GM18507 (cell line): ENCODE measurements at regions not wholly inside any gene's neighbourhood (a gene's known extent, or its start where the extent isn't known, plus 50 kb on each side); places are given as distances from the start of the nearest gene placed in this dataset.

Experiments
- DNase-seq: peaks from one replicate; pipeline ENCODE4 v3.0.0; 2011; ENCODE audit warnings: low read depth; ENCODE audit not compliant: insufficient read length; ENCODE audit errors: extremely low spot score
- FAIRE-seq: peaks from 2 replicates; lab custom pipeline; 2011; peaks lifted over from hg19 to GRCh38; lab: Jason Lieb, UNC

- no peak for DNase-seq
- FAIRE-seq = no peak
Measured at GRCh38 chr9:81146684-81147337, 542.5 kb downstream of the TLE1 start.

GRCh38 chr9:81146241-81146640, 543.1 kb downstream of the TLE1 start:
- FAIRE-seq (no peak), DNase-seq (no peak)

- FAIRE-seq (no peak), DNase-seq (no peak)
Measured at GRCh38 chr9:81145331-81145963, 543.9 kb downstream of the TLE1 start.

GRCh38 chr9:81141961-81142360, 547.4 kb downstream of the TLE1 start:
- DNase-seq (no peak), FAIRE-seq (no peak)

- FAIRE-seq = no peak
- no peak for DNase-seq
Measured at GRCh38 chr9:81137976-81138568, 551.3 kb downstream of the TLE1 start.

GRCh38 chr9:81132796-81133195, 556.6 kb downstream of the TLE1 start:
- FAIRE-seq (no peak), DNase-seq (no peak)

- FAIRE-seq (no peak), DNase-seq (no peak)
Measured at GRCh38 chr9:81132318-81132717, 557.0 kb downstream of the TLE1 start.

- FAIRE-seq = no peak
Measured at GRCh38 chr9:81128701-81129100, 560.6 kb downstream of the TLE1 start.

GRCh38 chr9:81125446-81126092, 563.8 kb downstream of the TLE1 start:
- FAIRE-seq = no peak
- no peak for DNase-seq

More at GRCh38 chr9:81128701-81129100, 560.6 kb downstream of the TLE1 start:
- DNase-seq = no peak

GRCh38 chr9:81123526-81123925, 565.8 kb downstream of the TLE1 start:
- DNase-seq = no peak
- no peak for FAIRE-seq

GRCh38 chr9:81122749-81123148, 566.6 kb downstream of the TLE1 start:
- FAIRE-seq (no peak), DNase-seq (no peak)

- no peak for FAIRE-seq
Measured at GRCh38 chr9:81119591-81119990, 569.8 kb downstream of the TLE1 start.

GRCh38 chr9:81118416-81118815, 570.9 kb downstream of the TLE1 start:
- DNase-seq = no peak
- FAIRE-seq = no peak

More at GRCh38 chr9:81119591-81119990, 569.8 kb downstream of the TLE1 start:
- no peak for DNase-seq

GRCh38 chr9:81116340-81117137, 572.8 kb downstream of the TLE1 start:
- no peak for FAIRE-seq
- DNase-seq = no peak

GRCh38 chr9:81113453-81114124, 575.8 kb downstream of the TLE1 start:
- FAIRE-seq (no peak), DNase-seq (no peak)

GRCh38 chr9:81112627-81113452, 576.5 kb downstream of the TLE1 start:
- no peak for FAIRE-seq

GRCh38 chr9:81108821-81109220, 580.5 kb downstream of the TLE1 start:
- no peak for FAIRE-seq

More at GRCh38 chr9:81112627-81113452, 576.5 kb downstream of the TLE1 start:
- DNase-seq = no peak

GRCh38 chr9:81108391-81108790, 581.0 kb downstream of the TLE1 start:
- FAIRE-seq = no peak
- no peak for DNase-seq

More at GRCh38 chr9:81108821-81109220, 580.5 kb downstream of the TLE1 start:
- DNase-seq = no peak
